ENCODE measurements at regions not wholly inside any gene's neighbourhood (a gene's known extent, or its start where the extent isn't known, plus 50 kb on each side); places are given as distances from the start of the nearest gene placed in this dataset.

GRCh38 chr20:51095633-51096521 lies 73.0 kb upstream of the KCNG1 start:
- TF ChIP-seq, protein P1, sequence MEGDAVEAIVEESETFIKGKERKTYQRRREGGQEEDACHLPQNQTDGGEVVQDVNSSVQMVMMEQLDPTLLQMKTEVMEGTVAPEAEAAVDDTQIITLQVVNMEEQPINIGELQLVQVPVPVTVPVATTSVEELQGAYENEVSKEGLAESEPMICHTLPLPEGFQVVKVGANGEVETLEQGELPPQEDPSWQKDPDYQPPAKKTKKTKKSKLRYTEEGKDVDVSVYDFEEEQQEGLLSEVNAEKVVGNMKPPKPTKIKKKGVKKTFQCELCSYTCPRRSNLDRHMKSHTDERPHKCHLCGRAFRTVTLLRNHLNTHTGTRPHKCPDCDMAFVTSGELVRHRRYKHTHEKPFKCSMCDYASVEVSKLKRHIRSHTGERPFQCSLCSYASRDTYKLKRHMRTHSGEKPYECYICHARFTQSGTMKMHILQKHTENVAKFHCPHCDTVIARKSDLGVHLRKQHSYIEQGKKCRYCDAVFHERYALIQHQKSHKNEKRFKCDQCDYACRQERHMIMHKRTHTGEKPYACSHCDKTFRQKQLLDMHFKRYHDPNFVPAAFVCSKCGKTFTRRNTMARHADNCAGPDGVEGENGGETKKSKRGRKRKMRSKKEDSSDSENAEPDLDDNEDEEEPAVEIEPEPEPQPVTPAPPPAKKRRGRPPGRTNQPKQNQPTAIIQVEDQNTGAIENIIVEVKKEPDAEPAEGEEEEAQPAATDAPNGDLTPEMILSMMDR (IDR thresholded peaks at IDR 0.05) = no peak
- no peak for TF ChIP-seq POLR2A (IDR thresholded peaks at IDR 0.05)

Measured in adrenal gland (tissue), 5 donors.